Osteoblast (primary cell): ENCODE measurements at regions not wholly inside any gene's neighbourhood (a gene's known extent, or its start where the extent isn't known, plus 50 kb on each side); places are given as distances from the start of the nearest gene placed in this dataset.

Experiments used
- DNase-seq: peaks from one replicate; pipeline ENCODE4 v3.0.0; 2011; ENCODE audit warnings: low spot score, mixed read lengths; ENCODE audit not compliant: insufficient read length; ENCODE audit errors: missing footprints
- H2AFZ ChIP-seq: 2 replicates; pipeline ENCODE4 v1.6.0; 2011; ENCODE audit warnings: mild to moderate bottlenecking, low read length
- H3K27ac ChIP-seq: 2 replicates; pipeline ENCODE4 v1.5.1; 2011; ENCODE audit warnings: mild to moderate bottlenecking, low read depth, low read length, moderate library complexity
- H3K27me3 ChIP-seq: 2 replicates; pipeline ENCODE4 v1.6.0; 2012; ENCODE audit warnings: mild to moderate bottlenecking, control low read depth, inconsistent platforms, low read length, moderate library complexity; ENCODE audit not compliant: insufficient read depth
- H3K36me3 ChIP-seq: 2 replicates; pipeline ENCODE4 v1.5.1; 2011; ENCODE audit warnings: mild to moderate bottlenecking, low read length, control low read depth, moderate library complexity; ENCODE audit not compliant: insufficient read depth
- H3K4me1 ChIP-seq: 2 replicates; pipeline ENCODE4 v1.5.1; 2011; ENCODE audit warnings: mild to moderate bottlenecking, low read length, control low read depth, moderate library complexity; ENCODE audit not compliant: insufficient read depth
- H3K4me2 ChIP-seq: 2 replicates; pipeline ENCODE4 v1.6.0; 2011; ENCODE audit warnings: mild to moderate bottlenecking, low read length; ENCODE audit not compliant: insufficient read depth
- H3K4me3 ChIP-seq: fragments of 200-600 bp; sonication (generic); 3 replicates; pipeline ENCODE4 v1.5.1; 2012; ENCODE audit warnings: mild to moderate bottlenecking, low read length, inconsistent platforms; ENCODE audit not compliant: insufficient read depth
- H3K79me2 ChIP-seq: 2 replicates; pipeline ENCODE4 v1.6.0; 2012; ENCODE audit warnings: mild to moderate bottlenecking, low read length, control low read depth, inconsistent platforms; ENCODE audit not compliant: insufficient read depth
- H3K9me3 ChIP-seq: 2 replicates; pipeline ENCODE4 v1.5.1; 2011; ENCODE audit warnings: low read depth, low read length, control low read depth
- H4K20me1 ChIP-seq: 2 replicates; pipeline ENCODE4 v1.6.0; 2012; ENCODE audit warnings: mild to moderate bottlenecking, low read length, control low read depth; ENCODE audit not compliant: insufficient read depth
- TF ChIP-seq, protein P1 (sequence below): IDR thresholded peaks from 2 replicates; pipeline ENCODE4 v1.5.1; 2011; ENCODE audit warnings: mild to moderate bottlenecking, low read depth, low read length, moderate library complexity; ENCODE audit errors: extremely low read depth

DNA sequence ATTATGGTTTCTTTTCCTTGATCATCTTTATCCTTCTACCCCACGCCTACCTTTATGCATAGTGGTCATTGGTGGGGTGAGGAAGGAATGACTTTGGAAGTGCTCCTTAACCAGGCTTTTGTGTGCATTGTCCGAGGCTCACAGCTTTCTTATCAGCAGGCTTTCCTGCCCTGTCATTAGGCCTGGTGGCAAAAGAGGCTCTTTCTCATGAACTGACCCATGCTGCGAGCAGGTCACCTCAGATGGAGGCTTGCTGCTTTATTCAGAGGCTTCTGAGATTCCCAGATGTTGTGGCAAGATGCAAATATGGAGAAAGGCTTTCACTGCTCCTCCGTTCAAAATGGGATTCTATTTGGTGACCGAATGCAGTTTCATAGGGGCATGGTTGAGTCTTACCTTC, 57.4 kb upstream of the DMRTA1 start:
- TF ChIP-seq, protein P1, sequence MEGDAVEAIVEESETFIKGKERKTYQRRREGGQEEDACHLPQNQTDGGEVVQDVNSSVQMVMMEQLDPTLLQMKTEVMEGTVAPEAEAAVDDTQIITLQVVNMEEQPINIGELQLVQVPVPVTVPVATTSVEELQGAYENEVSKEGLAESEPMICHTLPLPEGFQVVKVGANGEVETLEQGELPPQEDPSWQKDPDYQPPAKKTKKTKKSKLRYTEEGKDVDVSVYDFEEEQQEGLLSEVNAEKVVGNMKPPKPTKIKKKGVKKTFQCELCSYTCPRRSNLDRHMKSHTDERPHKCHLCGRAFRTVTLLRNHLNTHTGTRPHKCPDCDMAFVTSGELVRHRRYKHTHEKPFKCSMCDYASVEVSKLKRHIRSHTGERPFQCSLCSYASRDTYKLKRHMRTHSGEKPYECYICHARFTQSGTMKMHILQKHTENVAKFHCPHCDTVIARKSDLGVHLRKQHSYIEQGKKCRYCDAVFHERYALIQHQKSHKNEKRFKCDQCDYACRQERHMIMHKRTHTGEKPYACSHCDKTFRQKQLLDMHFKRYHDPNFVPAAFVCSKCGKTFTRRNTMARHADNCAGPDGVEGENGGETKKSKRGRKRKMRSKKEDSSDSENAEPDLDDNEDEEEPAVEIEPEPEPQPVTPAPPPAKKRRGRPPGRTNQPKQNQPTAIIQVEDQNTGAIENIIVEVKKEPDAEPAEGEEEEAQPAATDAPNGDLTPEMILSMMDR = no peak
- H4K20me1 ChIP-seq = no peaks in the 10 kb centered on the region
- no peaks in the 10 kb centered on the region for H3K36me3 ChIP-seq

DNA sequence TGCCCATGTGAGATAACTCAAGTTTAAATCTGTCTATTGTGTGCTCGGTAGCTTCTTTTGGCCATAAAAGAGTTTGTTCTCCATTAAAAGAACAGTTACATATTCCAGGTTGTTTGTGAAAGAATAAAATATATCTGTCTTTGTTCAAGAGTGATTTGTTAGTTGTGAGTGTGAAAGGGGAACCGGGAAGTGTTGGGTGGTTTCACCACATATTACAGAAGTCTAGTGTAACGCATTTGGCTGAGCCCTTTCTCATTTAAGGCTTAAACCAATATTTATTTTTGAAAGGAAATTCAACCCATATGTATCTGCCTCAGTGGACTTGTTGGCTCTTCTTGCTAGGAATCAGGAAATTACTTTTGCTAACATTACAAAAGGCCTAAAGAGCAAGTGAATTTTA, 54.1 kb upstream of the DMRTA1 start:
- no peak overlapping the region for H3K4me3 ChIP-seq
- H3K27ac ChIP-seq = no peak overlapping the region

More for the DNA sequence above, 57.4 kb upstream of the DMRTA1 start:
- no peak overlapping the region for H3K4me2 ChIP-seq
- no peaks in the 10 kb centered on the region for H3K9me3 ChIP-seq
- H3K79me2 ChIP-seq = no peaks in the 10 kb centered on the region
- peaks cover 3% of the 10 kb centered on the region for H3K27me3 ChIP-seq
- H2AFZ ChIP-seq = no peak overlapping the region
- H3K27ac ChIP-seq = no peak overlapping the region
- no peak for DNase-seq
- no peaks in the 10 kb centered on the region for H3K4me1 ChIP-seq
- H3K4me3 ChIP-seq = no peak overlapping the region

DNA sequence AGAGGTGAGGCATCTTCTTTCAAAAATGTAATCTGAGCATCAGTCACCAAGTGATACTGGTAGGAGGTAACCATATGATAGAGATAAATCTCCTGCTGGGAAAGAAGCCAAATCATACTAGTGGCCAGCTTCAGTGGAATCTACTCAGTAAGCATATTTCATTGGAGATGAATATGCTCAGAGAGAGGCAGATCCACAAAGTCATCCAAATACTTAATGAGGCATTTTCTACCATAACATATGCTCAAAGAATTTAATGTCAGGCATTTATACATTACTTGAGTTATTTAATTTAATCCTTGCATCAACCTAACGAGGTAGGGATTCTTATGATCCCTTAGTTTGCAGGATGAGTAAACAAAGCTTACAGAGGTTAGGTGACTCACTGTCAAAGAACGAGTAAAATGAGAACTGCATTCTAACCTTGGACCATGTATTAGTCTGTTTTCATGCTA, 50.9 kb upstream of the DMRTA1 start:
- TF ChIP-seq, protein P1 = no peak
- H2AFZ ChIP-seq = no peak overlapping the region

More for the DNA sequence above, 54.1 kb upstream of the DMRTA1 start:
- H3K27me3 ChIP-seq = no peaks in the 10 kb centered on the region
- TF ChIP-seq, protein P1 = no peak
- no peak for DNase-seq
- no peaks in the 10 kb centered on the region for H3K36me3 ChIP-seq
- no peak overlapping the region for H3K4me2 ChIP-seq
- H3K79me2 ChIP-seq = no peaks in the 10 kb centered on the region
- no peaks in the 10 kb centered on the region for H4K20me1 ChIP-seq
- no peak overlapping the region for H2AFZ ChIP-seq
- H3K9me3 ChIP-seq = no peaks in the 10 kb centered on the region
- H3K4me1 ChIP-seq = no peaks in the 10 kb centered on the region

More for the DNA sequence above, 50.9 kb upstream of the DMRTA1 start:
- no peaks in the 10 kb centered on the region for H4K20me1 ChIP-seq
- H3K36me3 ChIP-seq = no peaks in the 10 kb centered on the region
- H3K79me2 ChIP-seq = no peaks in the 10 kb centered on the region
- H3K27me3 ChIP-seq = no peaks in the 10 kb centered on the region
- H3K9me3 ChIP-seq = no peaks in the 10 kb centered on the region
- H3K27ac ChIP-seq = no peak overlapping the region
- no peaks in the 10 kb centered on the region for H3K4me1 ChIP-seq
- no peak overlapping the region for H3K4me2 ChIP-seq
- peak; percentile 58 for DNase-seq
- H3K4me3 ChIP-seq = no peak overlapping the region
